SK-N-SH (cell line): ENCODE measurements at regions not wholly inside any gene's neighbourhood (a gene's known extent, or its start where the extent isn't known, plus 50 kb on each side); places are given as distances from the start of the nearest gene placed in this dataset.

ENCODE experiments used
- CTCF ChIA-PET: fragments of 300-600, 350-600 bp; formaldehyde crosslinking; extraction: SDS; loops from one replicate; lab custom pipeline; 2021; lab: Yijun Ruan, JAX
- POLR2A ChIA-PET: fragments of 350-600 bp; sonication (Branson Sonifier 250); formaldehyde crosslinking; extraction: SDS; loops from one replicate; lab custom pipeline; 2020; ENCODE audit warnings: antibody characterized with exemption, inconsistent platforms; lab: Yijun Ruan, JAX
- DNase-seq: peaks from one replicate; pipeline ENCODE4 v3.0.0; 2012
- H2AFZ ChIP-seq: fragments of 200-600 bp; sonication (generic); 2 replicates; pipeline ENCODE4 v1.8.1; 2016; ENCODE audit warnings: antibody characterized with exemption, mild to moderate bottlenecking, low read depth
- H3F3A ChIP-seq: fragments of 200-600 bp; sonication (generic); replicated peaks from 2 replicates; pipeline ENCODE3; 2016; ENCODE audit warnings: antibody characterized with exemption, mild to moderate bottlenecking; ENCODE audit not compliant: insufficient read depth
- H3K27ac ChIP-seq, 2 experiments: fragments of 200-500 bp in 1 of 2; fragments of 200-600 bp in 1 of 2; sonication (Bioruptor generic) in 1 of 2; sonication (generic), shearing (Covaris generic) in 1 of 2; 2 replicates each; pipeline versions ENCODE4 v1.5.1 to v1.6.1; 2014 to 2016; ENCODE audit warnings: low read depth in 2 of 2, inconsistent platforms in 1 of 2, low read length in 1 of 2, mild to moderate bottlenecking in 1 of 2, mixed read lengths in 1 of 2
- H3K27me3 ChIP-seq: fragments of 200-600 bp; sonication (generic), shearing (Covaris generic); 2 replicates; pipeline ENCODE4 v1.6.1; 2016; ENCODE audit warnings: mixed run types; ENCODE audit not compliant: insufficient read depth
- H3K36me3 ChIP-seq, 2 experiments: fragments of 200-500 bp in 1 of 2; fragments of 200-600 bp in 1 of 2; sonication (Bioruptor generic) in 1 of 2; sonication (generic) in 1 of 2; replicated peaks in 1 of 2; 2 replicates each; pipeline versions ENCODE3 to v1.5.1; 2014 to 2016; ENCODE audit warnings: low read length in 1 of 2, mild to moderate bottlenecking in 1 of 2; ENCODE audit not compliant: insufficient read depth in 2 of 2, control insufficient read depth in 1 of 2
- H3K4me1 ChIP-seq, 2 experiments: fragments of 200-500 bp in 1 of 2; fragments of 200-600 bp in 1 of 2; sonication (Bioruptor generic) in 1 of 2; sonication (generic), shearing (Covaris generic) in 1 of 2; 2 replicates each; pipeline versions ENCODE4 v1.5.1 to v1.6.1; 2014 to 2016; ENCODE audit warnings: low read depth in 1 of 2, low read length in 1 of 2, mixed run types in 1 of 2; ENCODE audit not compliant: insufficient read depth in 2 of 2, control insufficient read depth in 1 of 2
- H3K4me2 ChIP-seq: fragments of 200-600 bp; sonication (generic), shearing (Covaris generic); 2 replicates; pipeline ENCODE4 v1.6.1; 2017; ENCODE audit warnings: mixed run types
- H3K4me3 ChIP-seq, 2 experiments: fragments of 200-500 bp in 1 of 2; fragments of 200-600 bp in 1 of 2; sonication (Bioruptor generic) in 1 of 2; sonication (generic), shearing (Covaris generic) in 1 of 2; 2 replicates each; pipeline versions ENCODE4 v1.5.1 to v1.8.1; 2014 to 2016; ENCODE audit warnings: low read depth in 2 of 2, inconsistent platforms in 1 of 2, low read length in 1 of 2, mild to moderate bottlenecking in 1 of 2, mixed read lengths in 1 of 2, moderate library complexity in 1 of 2
- H3K79me2 ChIP-seq: fragments of 200-600 bp; sonication (generic); 2 replicates; pipeline ENCODE4 v1.8.1; 2017; ENCODE audit warnings: mild to moderate bottlenecking; ENCODE audit not compliant: insufficient read depth
- H3K9ac ChIP-seq: fragments of 200-600 bp; sonication (generic); 2 replicates; pipeline ENCODE4 v1.6.1; 2017; ENCODE audit warnings: mixed run types
- H3K9me2 ChIP-seq: fragments of 200-600 bp; sonication (generic); 2 replicates; pipeline ENCODE4 v1.6.1; 2017; ENCODE audit warnings: mixed run types
- H3K9me3 ChIP-seq: fragments of 200-600 bp; sonication (generic); 2 replicates; pipeline ENCODE4 v1.6.1; 2017; ENCODE audit warnings: mixed run types, mild to moderate bottlenecking, moderate library complexity
- H4K20me1 ChIP-seq: fragments of 200-600 bp; sonication (generic); 2 replicates; pipeline ENCODE4 v1.6.1; 2017; ENCODE audit warnings: mild to moderate bottlenecking, mixed run types; ENCODE audit not compliant: insufficient read depth
- CHD2 ChIP-seq: fragments of 150-350 bp; IDR thresholded peaks from 2 replicates; pipeline ENCODE4 v1.6.1; 2018; ENCODE audit warnings: low read length; ENCODE audit not compliant: partially characterized antibody
- ELF1 ChIP-seq: IDR thresholded peaks from 2 replicates; pipeline ENCODE4 v1.4.0; 2012
- FOXJ3 ChIP-seq: sonication (generic); formaldehyde crosslinking; IDR thresholded peaks from 2 replicates; pipeline ENCODE4 v1.5.1; 2020; ENCODE audit warnings: mild to moderate bottlenecking, missing genetic modification reagents
- FOXM1 ChIP-seq: IDR thresholded peaks from 2 replicates; pipeline ENCODE4 v1.4.0; 2012; ENCODE audit warnings: low read depth, mild to moderate bottlenecking
- GATA2 ChIP-seq: sonication (generic); formaldehyde crosslinking; IDR thresholded peaks from 2 replicates; pipeline ENCODE4 v1.5.0; 2020; ENCODE audit warnings: mild to moderate bottlenecking, missing genetic modification reagents
- NFIC ChIP-seq: IDR thresholded peaks from 2 replicates; pipeline ENCODE4 v1.4.0; 2012; ENCODE audit warnings: borderline replicate concordance
- NRF1 ChIP-seq: IDR thresholded peaks from 2 replicates; pipeline ENCODE4 v1.6.1; 2012; ENCODE audit warnings: low read depth, mild to moderate bottlenecking, low read length
- POLR2AphosphoS5 ChIP-seq: IDR thresholded peaks from 2 replicates; pipeline ENCODE4 v1.6.1; 2012; ENCODE audit warnings: low read depth, low read length
- RFX5 ChIP-seq: IDR thresholded peaks from 2 replicates; pipeline ENCODE4 v1.6.1; 2012; ENCODE audit warnings: mild to moderate bottlenecking, improper control_type of control experiment, low read length
- SIN3A ChIP-seq: IDR thresholded peaks from 2 replicates; pipeline ENCODE4 v1.6.1; 2012; ENCODE audit warnings: low read depth, mild to moderate bottlenecking, low read length, moderate library complexity, borderline replicate concordance
- TCF12 ChIP-seq: IDR thresholded peaks from 2 replicates; pipeline ENCODE4 v1.4.0; 2012
- YY1 ChIP-seq: IDR thresholded peaks from 2 replicates; pipeline ENCODE4 v1.4.0; 2012; ENCODE audit warnings: low read depth, mild to moderate bottlenecking
- WGBS: methylation state at CpG from one replicate; pipeline ENCODE4 v1.1.6; 2017; ENCODE audit warnings: low lambda C conversion rate; 5-methylcytosine and 5-hydroxymethylcytosine counted together
- TF ChIP-seq, protein P1 (sequence below): fragments of 150-350 bp; IDR thresholded peaks from 2 replicates; pipeline ENCODE4 v1.6.1; 2016; ENCODE audit warnings: mild to moderate bottlenecking, low read depth, low read length
- TF ChIP-seq, protein P2 (sequence below): IDR thresholded peaks from 2 replicates; pipeline ENCODE4 v1.6.1; 2012; ENCODE audit warnings: mild to moderate bottlenecking, low read depth, low read length, moderate library complexity
- TF ChIP-seq, protein P3 (sequence below): fragments of 200-600 bp; sonication (generic); IDR thresholded peaks from 2 replicates; pipeline ENCODE4 v1.6.1; 2017; ENCODE audit warnings: antibody characterized with exemption, mild to moderate bottlenecking, moderate library complexity
- TF ChIP-seq, protein P4 (sequence below): IDR thresholded peaks from 2 replicates; pipeline ENCODE4 v1.4.0; 2012; ENCODE audit warnings: low read depth

DNA sequence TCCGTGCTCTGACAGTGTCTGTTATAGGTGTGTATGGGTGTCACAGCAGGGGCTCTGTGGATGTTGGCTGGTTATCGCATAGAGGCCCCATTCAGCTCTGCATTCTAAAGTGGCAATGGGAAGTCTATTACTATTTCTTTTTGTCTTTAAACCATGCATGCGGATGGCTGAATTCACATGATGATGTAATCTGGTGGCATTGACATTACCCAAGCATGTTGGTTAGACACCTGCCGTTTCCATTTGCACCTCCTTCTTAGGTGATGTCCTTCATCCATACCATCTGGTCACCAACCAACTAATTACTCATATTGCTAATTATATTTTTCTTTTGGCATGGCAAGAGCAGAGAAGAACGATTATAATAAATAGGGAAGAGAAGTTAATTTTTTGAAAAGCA, 270.8 kb upstream of the RGS6 start (continued):
- TF ChIP-seq, protein P1, sequence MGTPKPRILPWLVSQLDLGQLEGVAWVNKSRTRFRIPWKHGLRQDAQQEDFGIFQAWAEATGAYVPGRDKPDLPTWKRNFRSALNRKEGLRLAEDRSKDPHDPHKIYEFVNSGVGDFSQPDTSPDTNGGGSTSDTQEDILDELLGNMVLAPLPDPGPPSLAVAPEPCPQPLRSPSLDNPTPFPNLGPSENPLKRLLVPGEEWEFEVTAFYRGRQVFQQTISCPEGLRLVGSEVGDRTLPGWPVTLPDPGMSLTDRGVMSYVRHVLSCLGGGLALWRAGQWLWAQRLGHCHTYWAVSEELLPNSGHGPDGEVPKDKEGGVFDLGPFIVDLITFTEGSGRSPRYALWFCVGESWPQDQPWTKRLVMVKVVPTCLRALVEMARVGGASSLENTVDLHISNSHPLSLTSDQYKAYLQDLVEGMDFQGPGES = no peak
- TF ChIP-seq GATA2 (CRISPR knock-in tag) = no peak
- no peak for TF ChIP-seq TCF12

DNA sequence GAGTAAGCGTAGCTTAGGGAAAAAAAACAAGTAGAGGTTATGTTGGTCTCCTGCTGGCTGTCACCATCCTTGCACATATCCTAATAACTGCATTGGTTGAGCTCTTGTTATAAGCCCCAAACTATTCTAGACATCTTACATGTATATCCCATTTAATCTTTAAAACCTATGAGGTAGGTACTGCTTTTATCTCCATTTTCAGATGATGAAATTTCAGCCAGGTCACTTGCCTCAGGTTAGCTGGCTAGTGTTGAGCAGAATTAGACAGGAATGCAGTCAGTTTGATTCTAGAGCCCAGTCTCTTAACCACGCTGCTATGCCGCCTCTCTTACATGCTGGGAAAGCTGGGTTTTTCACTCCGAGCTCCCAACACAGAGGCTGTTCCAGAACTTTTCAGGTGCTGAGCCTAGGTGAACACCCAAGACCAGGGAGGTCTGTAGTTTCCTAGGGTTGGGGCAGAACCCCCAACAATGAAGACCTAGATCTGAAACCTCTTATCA, 269.9 kb upstream of the RGS6 start:
- H4K20me1 ChIP-seq = no peaks in the 10 kb centered on the region
- CTCF ChIA-PET = interaction anchor here (0.7 kb wide), 1 partner anchor 36 kb away, joined by 3 read pairs; no protein-coding TSS in a partner anchor
- no peak overlapping the region for H3K9ac ChIP-seq
- no peaks in the 10 kb centered on the region for H3K9me3 ChIP-seq
- DNase-seq = no peak
- H3K27me3 ChIP-seq = no peaks in the 10 kb centered on the region
- H3K27ac ChIP-seq = no peak overlapping the region
- 99% methylated on average over 4 of the region's 4 CpGs for WGBS
- H3F3A ChIP-seq = peaks cover 21% of the 10 kb centered on the region
- no peaks in the 10 kb centered on the region; the same call in 1 of the 2 replicates for H3K79me2 ChIP-seq
- peaks cover 7 to 48% of the 10 kb centered on the region in 2 experiments for H3K4me1 ChIP-seq
- no peak overlapping the region for H3K4me2 ChIP-seq
- peaks cover 10 to 31% of the 10 kb centered on the region in 2 experiments for H3K36me3 ChIP-seq
- TF ChIP-seq POLR2AphosphoS5 = no peak
- TF ChIP-seq ELF1 = no peak
- no peak for TF ChIP-seq FOXM1
- TF ChIP-seq NRF1 = no peak
- TF ChIP-seq NFIC = no peak
- TF ChIP-seq, protein P1 = no peak
- no peak for TF ChIP-seq GATA2 (CRISPR knock-in tag)
- TF ChIP-seq RFX5 = no peak
- no peak for TF ChIP-seq CHD2
- TF ChIP-seq, protein P2, sequence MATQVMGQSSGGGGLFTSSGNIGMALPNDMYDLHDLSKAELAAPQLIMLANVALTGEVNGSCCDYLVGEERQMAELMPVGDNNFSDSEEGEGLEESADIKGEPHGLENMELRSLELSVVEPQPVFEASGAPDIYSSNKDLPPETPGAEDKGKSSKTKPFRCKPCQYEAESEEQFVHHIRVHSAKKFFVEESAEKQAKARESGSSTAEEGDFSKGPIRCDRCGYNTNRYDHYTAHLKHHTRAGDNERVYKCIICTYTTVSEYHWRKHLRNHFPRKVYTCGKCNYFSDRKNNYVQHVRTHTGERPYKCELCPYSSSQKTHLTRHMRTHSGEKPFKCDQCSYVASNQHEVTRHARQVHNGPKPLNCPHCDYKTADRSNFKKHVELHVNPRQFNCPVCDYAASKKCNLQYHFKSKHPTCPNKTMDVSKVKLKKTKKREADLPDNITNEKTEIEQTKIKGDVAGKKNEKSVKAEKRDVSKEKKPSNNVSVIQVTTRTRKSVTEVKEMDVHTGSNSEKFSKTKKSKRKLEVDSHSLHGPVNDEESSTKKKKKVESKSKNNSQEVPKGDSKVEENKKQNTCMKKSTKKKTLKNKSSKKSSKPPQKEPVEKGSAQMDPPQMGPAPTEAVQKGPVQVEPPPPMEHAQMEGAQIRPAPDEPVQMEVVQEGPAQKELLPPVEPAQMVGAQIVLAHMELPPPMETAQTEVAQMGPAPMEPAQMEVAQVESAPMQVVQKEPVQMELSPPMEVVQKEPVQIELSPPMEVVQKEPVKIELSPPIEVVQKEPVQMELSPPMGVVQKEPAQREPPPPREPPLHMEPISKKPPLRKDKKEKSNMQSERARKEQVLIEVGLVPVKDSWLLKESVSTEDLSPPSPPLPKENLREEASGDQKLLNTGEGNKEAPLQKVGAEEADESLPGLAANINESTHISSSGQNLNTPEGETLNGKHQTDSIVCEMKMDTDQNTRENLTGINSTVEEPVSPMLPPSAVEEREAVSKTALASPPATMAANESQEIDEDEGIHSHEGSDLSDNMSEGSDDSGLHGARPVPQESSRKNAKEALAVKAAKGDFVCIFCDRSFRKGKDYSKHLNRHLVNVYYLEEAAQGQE = no peak
- TF ChIP-seq FOXJ3 = no peak
- TF ChIP-seq, protein P3, sequence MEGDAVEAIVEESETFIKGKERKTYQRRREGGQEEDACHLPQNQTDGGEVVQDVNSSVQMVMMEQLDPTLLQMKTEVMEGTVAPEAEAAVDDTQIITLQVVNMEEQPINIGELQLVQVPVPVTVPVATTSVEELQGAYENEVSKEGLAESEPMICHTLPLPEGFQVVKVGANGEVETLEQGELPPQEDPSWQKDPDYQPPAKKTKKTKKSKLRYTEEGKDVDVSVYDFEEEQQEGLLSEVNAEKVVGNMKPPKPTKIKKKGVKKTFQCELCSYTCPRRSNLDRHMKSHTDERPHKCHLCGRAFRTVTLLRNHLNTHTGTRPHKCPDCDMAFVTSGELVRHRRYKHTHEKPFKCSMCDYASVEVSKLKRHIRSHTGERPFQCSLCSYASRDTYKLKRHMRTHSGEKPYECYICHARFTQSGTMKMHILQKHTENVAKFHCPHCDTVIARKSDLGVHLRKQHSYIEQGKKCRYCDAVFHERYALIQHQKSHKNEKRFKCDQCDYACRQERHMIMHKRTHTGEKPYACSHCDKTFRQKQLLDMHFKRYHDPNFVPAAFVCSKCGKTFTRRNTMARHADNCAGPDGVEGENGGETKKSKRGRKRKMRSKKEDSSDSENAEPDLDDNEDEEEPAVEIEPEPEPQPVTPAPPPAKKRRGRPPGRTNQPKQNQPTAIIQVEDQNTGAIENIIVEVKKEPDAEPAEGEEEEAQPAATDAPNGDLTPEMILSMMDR = no peak
- TF ChIP-seq YY1 = no peak
- no peak for TF ChIP-seq SIN3A
- TF ChIP-seq, protein P4, sequence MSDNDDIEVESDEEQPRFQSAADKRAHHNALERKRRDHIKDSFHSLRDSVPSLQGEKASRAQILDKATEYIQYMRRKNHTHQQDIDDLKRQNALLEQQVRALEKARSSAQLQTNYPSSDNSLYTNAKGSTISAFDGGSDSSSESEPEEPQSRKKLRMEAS = no peak
- TF ChIP-seq, all 33 proteins: peak for 0
- no peak overlapping the region for H2AFZ ChIP-seq
- POLR2A ChIA-PET = no interaction called here
- H3K4me3 ChIP-seq = no peak overlapping the region
- no peaks in the 10 kb centered on the region for H3K9me2 ChIP-seq
